ENCODE measurements at regions not wholly inside any gene's neighbourhood (a gene's known extent, or its start where the extent isn't known, plus 50 kb on each side); places are given as distances from the start of the nearest gene placed in this dataset.

- intact Hi-C loops (cut with micrococcal nuclease) = no loop called here
- DNase-seq = no peak
- ChIA-PET CTCF (no interaction called here), POLR2A (no interaction called here)
- Mint-ChIP-seq H3K9me3 (peaks cover 4% of the 10 kb centered on the region), H3K27ac (no peak overlapping the region), H3K4me3 (no peak overlapping the region), H3K36me3 (no peaks in the 10 kb centered on the region), H3K4me1 (ENCODE audit: low read depth) (no peaks in the 10 kb centered on the region), H3K27me3 (no peaks in the 10 kb centered on the region)
These were observed 185.2 kb downstream of the C16orf95 start for GRCh38 chr16:87131996-87132345.

DNA sequence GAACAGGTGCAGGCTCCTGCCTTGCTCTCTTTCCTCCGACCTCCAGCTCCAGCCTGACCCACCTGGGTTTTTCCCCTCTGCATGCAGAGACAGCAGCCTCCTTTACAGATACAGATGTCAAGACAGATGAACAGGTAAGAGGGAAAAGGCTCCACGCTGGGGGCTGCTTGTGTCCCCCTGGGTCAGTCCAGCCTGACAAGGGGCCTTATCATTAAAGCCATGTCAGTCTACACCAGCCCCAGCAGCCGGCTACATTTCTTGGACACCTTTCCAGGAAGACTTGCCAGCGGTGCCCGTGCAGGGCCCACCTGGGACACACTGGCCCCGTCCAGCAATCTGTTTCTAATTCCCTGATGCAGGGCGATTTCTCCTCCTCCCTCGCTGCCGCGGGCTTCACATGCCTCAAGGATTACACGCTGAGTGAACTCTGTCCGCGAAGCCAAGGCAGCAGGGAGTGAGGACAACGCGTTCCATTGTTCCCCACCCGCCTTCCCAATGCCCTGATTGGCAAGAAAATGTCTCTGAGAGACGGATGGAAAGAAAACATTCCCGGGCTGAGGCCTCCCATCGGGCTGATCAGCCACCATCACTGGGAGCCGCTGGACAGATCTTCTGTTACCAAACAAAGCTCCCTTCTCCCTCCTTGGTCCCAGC is 184.7 kb downstream of the C16orf95 start:
- no peaks in the 10 kb centered on the region for H3K27me3 Mint-ChIP-seq
- no peak overlapping the region for H3K27ac Mint-ChIP-seq
- POLR2A ChIA-PET = no interaction called here
- no peaks in the 10 kb centered on the region for H3K36me3 Mint-ChIP-seq
- no peak for DNase-seq
- H3K4me1 Mint-ChIP-seq (ENCODE audit: low read depth) = no peaks in the 10 kb centered on the region
- intact Hi-C loops (cut with micrococcal nuclease) = no loop called here
- no peak overlapping the region for H3K4me3 Mint-ChIP-seq
- H3K9me3 Mint-ChIP-seq = peaks cover 4% of the 10 kb centered on the region
- CTCF ChIA-PET = no interaction called here

GRCh38 chr16:87133112-87133850 is 183.9 kb downstream of the C16orf95 start:
- Mint-ChIP-seq H3K9me3 (peaks cover 4% of the 10 kb centered on the region), H3K4me3 (no peak overlapping the region), H3K36me3 (no peaks in the 10 kb centered on the region), H3K4me1 (ENCODE audit: low read depth) (no peaks in the 10 kb centered on the region), H3K27me3 (no peaks in the 10 kb centered on the region), H3K27ac (no peak overlapping the region)
- CTCF ChIA-PET = no interaction called here
- DNase-seq = no peak
- intact Hi-C loops (cut with micrococcal nuclease) = no loop called here
- POLR2A ChIA-PET = no interaction called here

DNA sequence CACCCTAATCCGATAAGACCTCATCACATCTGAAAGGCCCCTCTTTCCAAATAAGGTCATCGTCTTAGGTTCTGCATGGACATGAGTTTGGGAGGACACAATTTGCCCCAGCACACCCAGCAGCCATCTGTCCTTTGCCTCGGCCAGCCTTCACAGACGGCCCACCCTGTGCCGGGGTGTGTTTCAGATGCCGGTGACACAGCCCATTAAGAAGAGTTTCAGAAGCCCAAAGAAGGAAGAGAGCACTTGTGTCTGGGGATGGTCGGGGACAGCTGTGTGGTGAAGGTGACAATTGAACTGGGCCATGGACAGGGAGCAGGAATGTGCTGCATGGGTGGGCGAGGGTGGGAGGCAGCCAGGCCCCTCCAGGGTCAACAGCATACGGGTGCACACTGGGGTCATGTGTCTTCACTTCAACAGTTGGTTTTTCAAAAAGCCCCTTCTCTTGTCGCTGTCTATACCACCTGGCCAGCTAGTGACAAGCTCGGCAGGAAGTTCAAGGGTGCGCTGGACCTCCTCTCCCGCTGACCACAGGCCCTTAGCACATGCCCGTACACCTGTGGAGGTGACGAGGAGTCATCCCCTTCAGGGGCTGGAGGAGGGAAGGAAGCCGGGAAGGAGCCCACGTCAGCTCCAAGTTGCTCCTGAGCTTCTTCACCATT is 183.1 kb downstream of the C16orf95 start:
- intact Hi-C loops (cut with micrococcal nuclease) = no loop called here
- peaks cover 2% of the 10 kb centered on the region for H3K9me3 Mint-ChIP-seq
- POLR2A ChIA-PET = no interaction called here
- no peak for DNase-seq
- no peaks in the 10 kb centered on the region for H3K4me1 Mint-ChIP-seq (ENCODE audit: low read depth)
- no peaks in the 10 kb centered on the region for H3K36me3 Mint-ChIP-seq
- H3K27ac Mint-ChIP-seq = no peak overlapping the region
- no peak overlapping the region for H3K4me3 Mint-ChIP-seq
- H3K27me3 Mint-ChIP-seq = no peaks in the 10 kb centered on the region
- CTCF ChIA-PET = no interaction called here

GRCh38 chr16:87134628-87134995 is 182.6 kb downstream of the C16orf95 start:
- H3K27me3 Mint-ChIP-seq = no peaks in the 10 kb centered on the region
- POLR2A ChIA-PET = no interaction called here
- H3K4me3 Mint-ChIP-seq = no peak overlapping the region
- H3K27ac Mint-ChIP-seq = no peak overlapping the region
- H3K36me3 Mint-ChIP-seq = no peaks in the 10 kb centered on the region
- H3K4me1 Mint-ChIP-seq (ENCODE audit: low read depth) = no peaks in the 10 kb centered on the region
- DNase-seq = no peak
- CTCF ChIA-PET = no interaction called here
- H3K9me3 Mint-ChIP-seq = no peaks in the 10 kb centered on the region
- intact Hi-C loops (cut with micrococcal nuclease) = no loop called here

DNA sequence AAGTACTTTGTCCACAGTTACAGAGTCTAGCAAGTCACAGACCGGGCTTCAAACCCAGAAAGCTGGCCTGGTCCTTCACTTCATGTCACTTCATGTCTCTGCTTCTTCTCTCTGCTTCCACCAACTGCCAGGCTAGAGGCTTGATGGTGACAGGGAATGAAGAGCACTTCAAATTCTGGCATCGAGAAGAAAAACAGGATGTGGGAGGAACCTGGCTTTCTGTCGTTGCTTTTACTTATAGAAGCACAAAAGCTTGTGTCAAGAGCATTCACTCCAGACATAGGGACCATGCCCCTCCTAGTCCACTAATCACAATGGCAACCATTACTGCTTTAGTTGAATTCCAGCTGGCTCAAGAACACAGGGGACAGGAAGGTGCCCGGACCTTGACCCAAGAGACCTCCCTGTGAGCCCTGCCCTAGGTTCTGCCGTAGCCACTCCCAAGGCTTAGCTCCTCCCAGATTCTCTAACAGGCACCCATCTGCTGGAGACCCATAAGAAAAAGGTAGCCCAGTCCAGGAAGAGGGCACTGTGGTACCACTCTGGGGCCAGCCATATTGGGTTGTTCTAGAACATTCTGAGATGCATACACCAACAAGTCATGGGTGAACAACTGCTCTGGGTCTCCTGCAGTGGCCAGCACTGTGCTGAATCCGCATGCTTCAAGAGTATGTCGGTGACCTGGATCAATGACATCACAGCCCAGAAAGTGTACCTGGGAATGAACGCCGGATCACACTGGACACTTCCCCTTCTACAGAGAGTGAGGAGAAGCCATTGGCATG is 181.8 kb downstream of the C16orf95 start:
- ChIA-PET POLR2A (no interaction called here), CTCF (no interaction called here)
- no peak for DNase-seq
- intact Hi-C loops (cut with micrococcal nuclease) = no loop called here
- Mint-ChIP-seq H3K9me3 (no peaks in the 10 kb centered on the region), H3K27me3 (no peaks in the 10 kb centered on the region), H3K4me3 (no peak overlapping the region), H3K27ac (no peak overlapping the region), H3K36me3 (no peaks in the 10 kb centered on the region), H3K4me1 (ENCODE audit: low read depth) (no peaks in the 10 kb centered on the region)

GRCh38 chr16:87138316-87138715 is 178.9 kb downstream of the C16orf95 start:
- Mint-ChIP-seq H3K9me3 (no peaks in the 10 kb centered on the region), H3K36me3 (no peaks in the 10 kb centered on the region), H3K4me3 (no peak overlapping the region), H3K27ac (no peak overlapping the region), H3K27me3 (no peaks in the 10 kb centered on the region), H3K4me1 (ENCODE audit: low read depth) (no peaks in the 10 kb centered on the region)
- DNase-seq = no peak
- CTCF ChIA-PET = no interaction called here
- POLR2A ChIA-PET = no interaction called here
- intact Hi-C loops (cut with micrococcal nuclease) = no loop called here

- no peaks in the 10 kb centered on the region for H3K27me3 Mint-ChIP-seq
- CTCF ChIA-PET = no interaction called here
- intact Hi-C loops (cut with micrococcal nuclease) = no loop called here
These were observed 178.4 kb downstream of the C16orf95 start for GRCh38 chr16:87138738-87139267.

DNA sequence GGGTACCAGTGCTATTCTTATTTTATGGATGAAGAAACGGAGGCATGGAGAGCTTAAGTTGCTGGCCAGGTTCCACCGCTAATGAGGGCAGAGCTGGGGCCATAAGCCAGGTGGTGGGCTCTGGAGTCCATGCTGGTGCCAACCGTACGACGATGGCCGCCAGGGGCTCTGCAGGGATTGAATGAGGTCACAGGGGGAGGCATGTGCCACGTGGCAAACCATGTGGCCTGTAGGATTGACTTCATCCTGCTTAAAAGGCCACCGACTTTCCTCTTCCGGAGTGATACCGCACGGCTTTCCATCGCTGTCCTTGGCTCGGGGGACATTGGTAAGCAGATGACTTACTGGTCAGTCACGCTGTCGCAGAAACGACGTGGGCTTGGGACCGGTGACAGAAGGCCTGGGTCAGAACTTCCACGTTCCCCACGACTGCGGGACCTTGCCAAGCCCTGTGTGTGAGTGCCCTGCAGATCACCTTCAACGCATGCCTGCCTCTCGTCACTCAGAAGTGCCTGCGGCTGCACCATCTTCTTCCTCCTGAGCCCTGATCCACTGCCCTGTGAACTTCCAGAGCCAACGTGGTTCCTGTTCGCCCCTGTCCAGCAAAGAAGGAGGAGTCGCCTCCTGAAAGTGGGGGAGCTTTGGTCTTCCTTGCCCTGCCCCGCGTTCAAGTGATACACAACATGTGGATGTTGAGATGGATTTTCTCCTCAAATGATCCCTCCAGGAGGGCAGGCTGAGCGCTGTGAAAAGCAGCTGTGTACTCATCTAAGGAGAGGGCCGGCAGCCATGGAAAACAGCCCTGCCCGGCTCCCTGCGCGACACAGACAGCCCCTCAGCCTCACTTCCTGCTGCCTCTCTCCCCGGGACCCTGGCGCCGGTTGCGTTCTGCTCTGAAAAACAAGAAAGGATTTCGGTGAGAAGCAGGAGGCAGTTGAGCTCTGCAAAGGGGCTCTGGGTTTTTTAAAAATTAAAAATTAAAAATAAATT is 176.7 kb downstream of the C16orf95 start:
- H3K9me3 Mint-ChIP-seq = no peaks in the 10 kb centered on the region
- no peaks in the 10 kb centered on the region for H3K4me1 Mint-ChIP-seq (ENCODE audit: low read depth)
- intact Hi-C loops (cut with micrococcal nuclease) = no loop called here
- CTCF ChIA-PET = no interaction called here
- POLR2A ChIA-PET = no interaction called here
- H3K27ac Mint-ChIP-seq = no peak overlapping the region
- H3K36me3 Mint-ChIP-seq = no peaks in the 10 kb centered on the region
- no peaks in the 10 kb centered on the region for H3K27me3 Mint-ChIP-seq
- no peak overlapping the region for H3K4me3 Mint-ChIP-seq
- DNase-seq = no peak

More at GRCh38 chr16:87138738-87139267, 178.4 kb downstream of the C16orf95 start:
- POLR2A ChIA-PET = no interaction called here
- Mint-ChIP-seq H3K4me3 (no peak overlapping the region), H3K36me3 (no peaks in the 10 kb centered on the region), H3K27ac (no peak overlapping the region), H3K9me3 (no peaks in the 10 kb centered on the region), H3K4me1 (ENCODE audit: low read depth) (no peaks in the 10 kb centered on the region)
- DNase-seq = no peak

- no peak overlapping the region for H3K27ac Mint-ChIP-seq
- H3K36me3 Mint-ChIP-seq = no peaks in the 10 kb centered on the region
- ChIA-PET POLR2A (no interaction called here), CTCF (no interaction called here)
- H3K9me3 Mint-ChIP-seq = no peaks in the 10 kb centered on the region
- no peaks in the 10 kb centered on the region for H3K4me1 Mint-ChIP-seq (ENCODE audit: low read depth)
- DNase-seq = no peak
- intact Hi-C loops (cut with micrococcal nuclease) = no loop called here
- H3K27me3 Mint-ChIP-seq = no peaks in the 10 kb centered on the region
- H3K4me3 Mint-ChIP-seq = no peak overlapping the region
These were observed 175.8 kb downstream of the C16orf95 start for GRCh38 chr16:87141402-87141801.

- POLR2A ChIA-PET = no interaction called here
These were observed 173.5 kb downstream of the C16orf95 start for GRCh38 chr16:87143661-87144121.

More at GRCh38 chr16:87143661-87144121, 173.5 kb downstream of the C16orf95 start:
- Mint-ChIP-seq H3K4me3 (no peak overlapping the region), H3K9me3 (peaks cover 2% of the 10 kb centered on the region), H3K36me3 (no peaks in the 10 kb centered on the region), H3K27ac (no peak overlapping the region), H3K4me1 (ENCODE audit: low read depth) (no peaks in the 10 kb centered on the region), H3K27me3 (no peaks in the 10 kb centered on the region)
- intact Hi-C loops (cut with micrococcal nuclease) = no loop called here
- DNase-seq = no peak
- CTCF ChIA-PET = no interaction called here
